ENCODE measurements at regions not wholly inside any gene's neighbourhood (a gene's known extent, or its start where the extent isn't known, plus 50 kb on each side); places are given as distances from the start of the nearest gene placed in this dataset.

GRCh38 chr5:108557686-108558085 is 175.8 kb upstream of the FBXL17 start:
- peaks cover 0 to 4% (median 0%) of the 10 kb centered on the region in 4 donors for H3K4me1 ChIP-seq
- TF ChIP-seq EP300 (IDR thresholded peaks at IDR 0.05) (no peak), CTCF (IDR thresholded peaks at IDR 0.05) (no peak), POLR2A (IDR thresholded peaks at IDR 0.05) (no peak), POLR2AphosphoS5 (IDR thresholded peaks at IDR 0.05) (no peak)
- no peak overlapping the region for H3K4me3 ChIP-seq
- WGBS, 2 donors = 63 to 78% methylated on average over 2 of the region's 2 CpGs
- H3K9me3 ChIP-seq = no peaks in the 10 kb centered on the region
- no peaks in the 10 kb centered on the region for H3K27me3 ChIP-seq
- peak in 1 of 2 donors; percentile 65 for DNase-seq
- ATAC-seq (ENCODE audit: low FRiP score in 2 of 2) = peak in 1 of 2 donors; percentile 61
- H3K27ac ChIP-seq = no peak overlapping the region
- H3K36me3 ChIP-seq = no peaks in the 10 kb centered on the region

- Histone ChIP-seq H3K27ac (no peak overlapping the region), H3K36me3 (no peaks in the 10 kb centered on the region), H3K27me3 (no peaks in the 10 kb centered on the region), H3K4me3 (no peak overlapping the region), H3K9me3 (no peaks in the 10 kb centered on the region), H3K4me1 (peaks cover 0 to 4% (median 0%) of the 10 kb centered on the region in 4 donors)
- TF ChIP-seq POLR2AphosphoS5 (IDR thresholded peaks at IDR 0.05) (no peak), CTCF (IDR thresholded peaks at IDR 0.05) (no peak), POLR2A (IDR thresholded peaks at IDR 0.05) (no peak), EP300 (IDR thresholded peaks at IDR 0.05) (no peak)
- WGBS, 2 donors = 57 to 69% methylated on average over 5 of the region's 5 CpGs
- ATAC-seq (ENCODE audit: low FRiP score in 2 of 2) (no peak), DNase-seq (no peak)
Observed at GRCh38 chr5:108556441-108557145, 174.7 kb upstream of the FBXL17 start.

GRCh38 chr5:108548684-108549596 is 167.0 kb upstream of the FBXL17 start:
- no peaks in the 10 kb centered on the region for H3K36me3 ChIP-seq

GRCh38 chr5:108546939-108547338 is 165.0 kb upstream of the FBXL17 start:
- Histone ChIP-seq H3K36me3 (no peaks in the 10 kb centered on the region), H3K4me1 (no peaks in the 10 kb centered on the region), H3K27ac (no peak overlapping the region), H3K9me3 (no peaks in the 10 kb centered on the region), H3K4me3 (no peak overlapping the region), H3K27me3 (no peaks in the 10 kb centered on the region)
- ATAC-seq (ENCODE audit: low FRiP score in 2 of 2) = no peak
- TF ChIP-seq POLR2AphosphoS5 (IDR thresholded peaks at IDR 0.05) (no peak), EP300 (IDR thresholded peaks at IDR 0.05) (no peak), CTCF (IDR thresholded peaks at IDR 0.05) (no peak), POLR2A (IDR thresholded peaks at IDR 0.05) (no peak)
- 74 to 85% methylated on average over 6 of the region's 6 CpGs for WGBS, 2 donors
- DNase-seq = no peak

More at GRCh38 chr5:108548684-108549596, 167.0 kb upstream of the FBXL17 start:
- TF ChIP-seq POLR2AphosphoS5 (IDR thresholded peaks at IDR 0.05) (no peak), CTCF (IDR thresholded peaks at IDR 0.05) (no peak), POLR2A (IDR thresholded peaks at IDR 0.05) (no peak), EP300 (IDR thresholded peaks at IDR 0.05) (no peak)
- Histone ChIP-seq H3K4me1 (no peaks in the 10 kb centered on the region), H3K4me3 (no peak overlapping the region), H3K9me3 (no peaks in the 10 kb centered on the region), H3K27ac (no peak overlapping the region), H3K27me3 (no peaks in the 10 kb centered on the region)
- no peak for ATAC-seq (ENCODE audit: low FRiP score in 2 of 2)
- no peak for DNase-seq
- 50 to 66% methylated on average over 9 to 10 of the region's 10 CpGs for WGBS, 2 donors
